VCaP (cell line): ENCODE measurements at regions not wholly inside any gene's neighbourhood (a gene's known extent, or its start where the extent isn't known, plus 50 kb on each side); places are given as distances from the start of the nearest gene placed in this dataset.

Experiments used
- H3K27ac ChIP-seq: fragments of 450-650 bp; 2 replicates; pipeline ENCODE4 v1.5.1; 2017
- TF ChIP-seq, protein P1 (sequence below): fragments of 450-650 bp; conservative IDR thresholded peaks from 2 replicates; pipeline ENCODE4 v1.5.1; 2017; ENCODE audit warnings: mild to moderate bottlenecking, moderate library complexity

GRCh38 chr2:22350621-22351020 is 1034.4 kb upstream of the KLHL29 start:
- H3K27ac ChIP-seq: no peak overlapping the region
- TF ChIP-seq, protein P1, sequence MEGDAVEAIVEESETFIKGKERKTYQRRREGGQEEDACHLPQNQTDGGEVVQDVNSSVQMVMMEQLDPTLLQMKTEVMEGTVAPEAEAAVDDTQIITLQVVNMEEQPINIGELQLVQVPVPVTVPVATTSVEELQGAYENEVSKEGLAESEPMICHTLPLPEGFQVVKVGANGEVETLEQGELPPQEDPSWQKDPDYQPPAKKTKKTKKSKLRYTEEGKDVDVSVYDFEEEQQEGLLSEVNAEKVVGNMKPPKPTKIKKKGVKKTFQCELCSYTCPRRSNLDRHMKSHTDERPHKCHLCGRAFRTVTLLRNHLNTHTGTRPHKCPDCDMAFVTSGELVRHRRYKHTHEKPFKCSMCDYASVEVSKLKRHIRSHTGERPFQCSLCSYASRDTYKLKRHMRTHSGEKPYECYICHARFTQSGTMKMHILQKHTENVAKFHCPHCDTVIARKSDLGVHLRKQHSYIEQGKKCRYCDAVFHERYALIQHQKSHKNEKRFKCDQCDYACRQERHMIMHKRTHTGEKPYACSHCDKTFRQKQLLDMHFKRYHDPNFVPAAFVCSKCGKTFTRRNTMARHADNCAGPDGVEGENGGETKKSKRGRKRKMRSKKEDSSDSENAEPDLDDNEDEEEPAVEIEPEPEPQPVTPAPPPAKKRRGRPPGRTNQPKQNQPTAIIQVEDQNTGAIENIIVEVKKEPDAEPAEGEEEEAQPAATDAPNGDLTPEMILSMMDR: no peak

GRCh38 chr2:22355816-22356433 is 1029.1 kb upstream of the KLHL29 start:
- TF ChIP-seq, protein P1: peak; percentile 87
- H3K27ac ChIP-seq: no peak overlapping the region

DNA sequence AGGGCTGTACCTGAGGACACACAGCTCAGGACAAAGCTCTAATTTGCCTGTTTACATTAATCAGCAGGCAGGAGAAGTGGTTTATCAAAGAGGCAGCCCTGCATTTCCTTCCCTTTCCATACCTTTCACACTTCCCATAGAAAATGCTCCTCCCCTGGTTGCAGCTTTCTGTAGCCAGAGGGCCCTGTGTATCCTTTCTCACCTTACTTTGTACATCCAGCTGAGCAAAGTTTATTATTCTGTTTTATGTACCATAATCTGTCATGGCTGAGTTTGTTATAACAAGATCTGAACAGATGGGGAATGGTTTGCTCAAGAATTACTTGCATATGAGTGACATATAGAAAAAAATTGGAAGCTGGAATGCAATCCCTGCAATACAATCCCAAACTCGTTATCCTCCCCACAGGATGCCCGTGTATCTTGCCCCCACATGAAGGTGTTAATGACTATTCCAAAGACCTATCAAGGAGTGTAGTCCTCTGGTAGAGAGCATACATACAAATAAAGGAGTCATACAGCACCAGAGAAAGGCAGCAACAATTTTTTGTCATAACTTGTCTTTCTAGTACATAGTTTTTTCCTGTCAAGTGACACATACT is 1025.8 kb upstream of the KLHL29 start:
- H3K27ac ChIP-seq: no peak overlapping the region
- TF ChIP-seq, protein P1: no peak

DNA sequence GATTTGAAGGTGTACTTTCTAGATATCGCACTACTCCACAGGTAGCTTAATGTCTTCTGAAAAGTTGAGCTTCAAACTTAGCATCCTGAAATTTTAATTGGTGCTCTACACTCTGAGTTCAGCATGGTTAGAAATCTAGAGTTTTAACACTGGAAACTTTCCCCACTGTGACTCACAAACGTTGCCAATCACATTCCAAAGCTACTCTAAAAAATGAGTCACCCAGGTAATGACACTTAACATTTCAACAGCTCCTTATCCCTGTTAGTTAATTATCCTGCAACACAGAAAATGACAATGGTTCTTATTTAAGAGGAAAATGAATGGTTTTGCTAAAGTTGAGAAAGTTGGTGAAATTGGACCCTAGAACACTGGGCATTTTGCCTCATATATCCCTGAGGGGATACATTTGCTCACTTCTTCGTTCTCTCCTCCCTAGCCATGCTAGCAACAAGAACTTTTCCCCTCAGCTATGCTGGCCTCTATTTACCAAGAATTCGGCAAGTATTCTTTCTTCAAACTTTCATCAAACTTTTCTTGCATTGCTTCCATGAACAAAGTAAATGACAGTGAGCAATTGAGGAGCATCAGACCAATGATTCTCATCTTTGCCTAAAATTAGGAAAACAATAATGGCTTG is 1024.1 kb upstream of the KLHL29 start:
- no peak overlapping the region for H3K27ac ChIP-seq
- TF ChIP-seq, protein P1: no peak

- TF ChIP-seq, protein P1: no peak
- H3K27ac ChIP-seq: no peak overlapping the region
Observed at GRCh38 chr2:22361571-22361970, 1023.4 kb upstream of the KLHL29 start.

GRCh38 chr2:22375096-22375495 is 1009.9 kb upstream of the KLHL29 start:
- TF ChIP-seq, protein P1: no peak
- H3K27ac ChIP-seq: no peak overlapping the region

GRCh38 chr2:22377268-22377667 is 1007.7 kb upstream of the KLHL29 start:
- H3K27ac ChIP-seq: no peak overlapping the region
- TF ChIP-seq, protein P1: no peak
